ENCODE measurements at regions not wholly inside any gene's neighbourhood (a gene's known extent, or its start where the extent isn't known, plus 50 kb on each side); places are given as distances from the start of the nearest gene placed in this dataset.
"Not testable (repeated sequence)": the region's sequence is repeated elsewhere in the genome, so short reads cannot be mapped to it uniquely, and the experiment has no call there.

DNA sequence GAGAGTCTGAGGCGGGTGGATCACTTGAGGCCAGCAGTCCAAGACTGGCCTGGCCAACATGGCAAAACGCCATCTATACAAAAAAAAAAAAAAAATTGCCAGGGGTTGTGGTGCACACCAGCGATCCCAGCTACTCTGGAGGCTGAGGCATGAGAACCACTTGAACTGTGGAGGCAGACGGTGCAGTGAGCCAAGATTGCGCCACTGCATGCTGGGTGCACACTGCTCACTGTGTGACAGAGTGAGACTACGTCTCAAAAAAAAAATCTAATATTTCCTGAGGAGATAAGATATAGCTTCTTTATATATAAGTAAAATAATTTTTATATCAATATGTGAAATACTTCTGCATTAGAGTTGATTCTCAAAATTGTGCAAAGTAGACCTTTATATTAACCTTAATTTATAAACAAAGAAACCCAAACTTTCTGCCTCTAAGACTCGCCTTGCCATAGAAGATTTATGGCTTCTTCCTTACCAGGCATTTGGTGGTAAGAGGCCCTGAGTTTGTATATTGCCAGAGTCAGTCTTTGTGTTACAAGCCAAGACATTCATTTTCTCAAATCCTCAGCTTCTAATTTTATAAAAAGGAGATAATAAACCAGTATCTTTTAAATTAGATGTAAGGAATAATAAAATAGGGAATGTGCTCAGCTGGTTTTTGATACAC lies 1226.7 kb downstream of the FLRT2 start:
- Histone ChIP-seq H3K27me3 (ENCODE audit: control insufficient read depth in 4 of 4, insufficient read depth in 4 of 4, low read length in 3 of 4) (no peaks in the 10 kb centered on the region), H3K4me1 (ENCODE audit: control insufficient read depth in 4 of 4, insufficient read depth in 4 of 4, low read length in 3 of 4) (no peaks in the 10 kb centered on the region), H3K9ac (ENCODE audit: low read depth in 1 of 2, low read length in 2 of 2) (no peak overlapping the region), H3K9me3 (ENCODE audit: control insufficient read depth in 4 of 4, low read length in 3 of 4) (peaks cover 0 to 4% (median 2%) of the 10 kb centered on the region in 4 donors), H3K27ac (ENCODE audit: low read depth in 1 of 2, low read length in 2 of 2) (no peak overlapping the region), H3K4me3 (ENCODE audit: low read depth in 1 of 3, low read length in 3 of 3) (no peak overlapping the region), H3K36me3 (ENCODE audit: control insufficient read depth in 4 of 4, insufficient read depth in 3 of 4, low read depth in 1 of 4, low read length in 3 of 4) (no peaks in the 10 kb centered on the region)
- TF ChIP-seq RXRA (IDR thresholded peaks at IDR 0.05) = no peak
- no peak for TF ChIP-seq SP1 (IDR thresholded peaks at IDR 0.05)
- no peak for TF ChIP-seq GABPA (IDR thresholded peaks at IDR 0.05 in 1 of 2, conservative IDR thresholded peaks at IDR 0.05 in 1 of 2)
- no peak for TF ChIP-seq RAD21 (IDR thresholded peaks at IDR 0.05)
- TF ChIP-seq EGR1 (IDR thresholded peaks at IDR 0.05; ENCODE audit: low read depth in 2 of 2) = no peak
- WGBS = 75% methylated on average over 7 of the region's 7 CpGs
- DNase-seq (ENCODE audit: low spot score) = no peak

DNA sequence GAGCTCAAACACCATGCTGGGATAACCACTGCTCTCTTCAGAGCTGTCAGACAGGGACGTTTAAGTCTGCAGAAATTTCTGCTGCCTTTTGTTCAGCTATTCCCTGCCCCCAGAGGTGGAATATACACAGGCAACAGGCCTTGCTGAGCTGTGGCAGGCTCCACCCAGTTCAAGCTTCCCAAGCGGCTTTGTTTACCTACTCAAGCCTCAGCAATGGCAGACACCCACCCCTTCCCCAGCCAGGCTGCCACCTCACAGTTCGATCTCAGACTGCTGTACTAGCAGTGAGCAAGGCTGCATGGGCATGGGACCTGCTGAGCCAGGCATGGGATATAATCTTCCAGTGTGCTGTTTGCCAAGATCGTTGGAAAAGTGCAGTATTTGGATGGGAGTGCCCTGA lies 1220.5 kb downstream of the FLRT2 start:
- not testable (repeated sequence) for H3K4me3 ChIP-seq (ENCODE audit: low read depth in 1 of 3, low read length in 3 of 3); H3K9me3 ChIP-seq (ENCODE audit: control insufficient read depth in 4 of 4, low read length in 3 of 4)
- 74% methylated on average over 4 of the region's 4 CpGs for WGBS

DNA sequence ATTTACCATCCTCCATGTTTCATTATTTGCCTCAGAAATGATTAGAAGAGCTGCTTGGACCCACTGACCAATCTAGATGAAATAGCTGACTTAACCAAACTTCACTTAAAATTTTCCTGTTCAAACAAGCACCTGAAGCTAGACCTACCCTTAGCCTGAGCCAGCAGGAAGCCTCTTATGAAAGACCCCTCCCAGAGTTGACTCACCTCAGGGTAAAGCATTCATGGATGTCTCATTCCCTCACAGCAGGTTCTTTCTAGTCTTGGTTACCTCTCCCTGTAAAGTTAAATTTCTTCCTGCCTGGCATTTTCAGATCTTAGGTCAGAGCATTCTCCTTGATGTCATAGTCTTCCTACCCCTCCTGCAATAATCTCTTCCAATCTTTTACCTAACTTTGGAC lies 1209.8 kb downstream of the FLRT2 start:
- no peak overlapping the region for H3K4me3 ChIP-seq (ENCODE audit: low read depth in 1 of 3, low read length in 3 of 3)
- H3K27ac ChIP-seq (ENCODE audit: low read depth in 1 of 2, low read length in 2 of 2) = no peak overlapping the region
- H3K9me3 ChIP-seq (ENCODE audit: control insufficient read depth in 4 of 4, low read length in 3 of 4) = no peaks in the 10 kb centered on the region
- no peak for TF ChIP-seq NR2F2 (IDR thresholded peaks at IDR 0.05)
- TF ChIP-seq RXRA (IDR thresholded peaks at IDR 0.05) = no peak
- TF ChIP-seq FOXA1 (IDR thresholded peaks at IDR 0.05) = no peak
- TF ChIP-seq REST (IDR thresholded peaks at IDR 0.05) = no peak
- H3K27me3 ChIP-seq (ENCODE audit: control insufficient read depth in 4 of 4, insufficient read depth in 4 of 4, low read length in 3 of 4) = no peaks in the 10 kb centered on the region
- H3K9ac ChIP-seq (ENCODE audit: low read depth in 1 of 2, low read length in 2 of 2) = no peak overlapping the region
- no peaks in the 10 kb centered on the region for H3K4me1 ChIP-seq (ENCODE audit: control insufficient read depth in 4 of 4, insufficient read depth in 4 of 4, low read length in 3 of 4)
- DNase-seq (ENCODE audit: low spot score) = no peak
- no peaks in the 10 kb centered on the region for H3K36me3 ChIP-seq (ENCODE audit: control insufficient read depth in 4 of 4, insufficient read depth in 3 of 4, low read depth in 1 of 4, low read length in 3 of 4)

More for the DNA sequence above, 1220.5 kb downstream of the FLRT2 start:
- not testable (repeated sequence) for H3K27me3 ChIP-seq (ENCODE audit: control insufficient read depth in 4 of 4, insufficient read depth in 4 of 4, low read length in 3 of 4); H3K9ac ChIP-seq (ENCODE audit: low read depth in 1 of 2, low read length in 2 of 2); DNase-seq (ENCODE audit: low spot score); H3K36me3 ChIP-seq (ENCODE audit: control insufficient read depth in 4 of 4, insufficient read depth in 3 of 4, low read depth in 1 of 4, low read length in 3 of 4); H3K4me1 ChIP-seq (ENCODE audit: control insufficient read depth in 4 of 4, insufficient read depth in 4 of 4, low read length in 3 of 4); H3K27ac ChIP-seq (ENCODE audit: low read depth in 1 of 2, low read length in 2 of 2)

- H3K4me3 ChIP-seq (ENCODE audit: low read depth in 1 of 3, low read length in 3 of 3); H3K27me3 ChIP-seq (ENCODE audit: control insufficient read depth in 4 of 4, insufficient read depth in 4 of 4, low read length in 3 of 4); H3K27ac ChIP-seq (ENCODE audit: low read depth in 1 of 2, low read length in 2 of 2); H3K9me3 ChIP-seq (ENCODE audit: control insufficient read depth in 4 of 4, low read length in 3 of 4); DNase-seq (ENCODE audit: low spot score); H3K9ac ChIP-seq (ENCODE audit: low read depth in 1 of 2, low read length in 2 of 2); H3K36me3 ChIP-seq (ENCODE audit: control insufficient read depth in 4 of 4, insufficient read depth in 3 of 4, low read depth in 1 of 4, low read length in 3 of 4); H3K4me1 ChIP-seq (ENCODE audit: control insufficient read depth in 4 of 4, insufficient read depth in 4 of 4, low read length in 3 of 4): not testable (repeated sequence)
- WGBS = 82% methylated on average over 2 of the region's 2 CpGs
These were observed 1201.5 kb downstream of the FLRT2 start for GRCh38 chr14:86731427-86731826.
